ENCODE measurements at regions not wholly inside any gene's neighbourhood (a gene's known extent, or its start where the extent isn't known, plus 50 kb on each side); places are given as distances from the start of the nearest gene placed in this dataset.

DNA sequence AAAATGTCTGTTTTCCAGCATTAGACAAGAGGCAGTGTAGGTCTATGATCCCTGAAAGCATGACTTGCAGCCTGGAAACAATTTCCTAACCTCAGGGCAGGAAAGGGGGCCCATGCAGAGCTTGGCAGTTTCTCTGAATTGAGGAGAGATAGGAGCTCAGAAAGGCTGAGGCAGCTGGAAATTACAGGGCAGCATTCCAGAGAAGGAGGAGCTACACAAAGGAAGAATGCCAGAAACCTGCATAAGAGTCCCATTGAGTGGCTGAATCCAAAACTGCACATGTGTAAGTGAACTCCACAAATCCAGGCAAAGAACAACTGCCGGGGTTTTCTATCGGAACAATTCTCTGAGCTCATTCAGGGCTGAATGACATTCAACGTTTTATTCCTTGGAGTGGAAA is 346.8 kb downstream of the PIK3R1 start:
- Histone ChIP-seq H2AFZ (ENCODE audit: low read depth, low read length) (no peak overlapping the region), H3K9ac (ENCODE audit: insufficient read depth in 1 of 2, low read depth in 2 of 2, low read length in 2 of 2) (no peak overlapping the region), H3K4me1 (replicated peaks in 1 of 2; ENCODE audit: control insufficient read depth in 2 of 2, insufficient read depth in 2 of 2, low read length in 2 of 2) (no peaks in the 10 kb centered on the region), H3K9me3 (replicated peaks; ENCODE audit: control insufficient read depth, insufficient read depth, low read depth, low read length) (no peaks in the 10 kb centered on the region), H4K20me1 (replicated peaks; ENCODE audit: control insufficient read depth, insufficient read depth, low read length) (no peaks in the 10 kb centered on the region), H3K4me2 (ENCODE audit: insufficient read depth, low read length) (no peak overlapping the region), H3K27me3 (ENCODE audit: control insufficient read depth in 2 of 2, insufficient read depth in 2 of 2, low read length in 2 of 2) (no peaks in the 10 kb centered on the region), H3K4me3 (no peak overlapping the region), H3K9me1 (ENCODE audit: control insufficient read depth, insufficient read depth, low read length) (no peaks in the 10 kb centered on the region), H3K36me3 (ENCODE audit: control insufficient read depth, insufficient read depth, low read length) (no peaks in the 10 kb centered on the region), H3K79me2 (ENCODE audit: control insufficient read depth, insufficient read depth, low read length) (no peaks in the 10 kb centered on the region), H3K27ac (ENCODE audit: extremely low read depth, low read depth, low read length) (no peak overlapping the region)
- no peak for DNase-seq (ENCODE audit: extremely low read depth in 1 of 4, low spot score in 3 of 4)
- no peak for ATAC-seq
- POLR2A ChIA-PET = interaction anchor here (0.5 to 1.0 kb wide), 2 partner anchors 13 to 263 kb away, joined by 3 read pairs; no protein-coding TSS in a partner anchor
- CTCF ChIA-PET (ENCODE audit: low intra/inter-chr PET ratio) = no interaction called here
- intact Hi-C loops (cut with micrococcal nuclease) (no loop called here), in situ Hi-C loops (cut with MboI) (no loop called here)
- no peak for FAIRE-seq
- TF ChIP-seq ZNF830 (CRISPR knock-in tag; IDR thresholded peaks at IDR 0.05) (no peak), BMI1 (IDR thresholded peaks at IDR 0.05; ENCODE audit: low read length) (no peak), DMBX1 (CRISPR knock-in tag; IDR thresholded peaks at IDR 0.05; ENCODE audit: borderline replicate concordance) (no peak)
- whole genome bisulfite sequencing (ENCODE audit: insufficient coverage, low coverage, missing lambda C conversion rate) = 25% methylated on average over 3 of the region's 3 CpGs
- no TSS peak for BruUV-seq (replicated peaks)

DNA sequence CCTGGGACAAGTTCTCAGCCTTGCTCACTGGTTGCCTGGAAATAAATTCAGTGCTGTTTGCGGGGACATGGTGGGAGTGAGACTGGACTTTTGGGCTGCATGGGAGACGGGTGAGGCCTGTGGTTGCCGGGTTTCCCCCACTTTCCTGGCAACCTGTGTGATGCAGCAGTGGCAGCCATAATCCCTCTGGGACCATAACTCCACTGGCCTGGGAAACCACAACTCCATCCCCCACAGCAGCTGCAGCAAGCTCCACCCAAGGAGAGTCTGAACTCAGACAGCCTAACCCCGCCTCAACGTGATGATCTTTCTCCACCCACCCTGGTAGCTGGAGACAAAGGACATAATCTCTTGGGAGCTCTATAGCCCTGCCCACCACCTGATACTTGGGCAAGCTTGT is 349.9 kb downstream of the PIK3R1 start:
- no peak overlapping the region for H2AFZ ChIP-seq (ENCODE audit: low read depth, low read length)
- no peaks in the 10 kb centered on the region for H3K9me1 ChIP-seq (ENCODE audit: control insufficient read depth, insufficient read depth, low read length)
- TF ChIP-seq, protein P1, sequence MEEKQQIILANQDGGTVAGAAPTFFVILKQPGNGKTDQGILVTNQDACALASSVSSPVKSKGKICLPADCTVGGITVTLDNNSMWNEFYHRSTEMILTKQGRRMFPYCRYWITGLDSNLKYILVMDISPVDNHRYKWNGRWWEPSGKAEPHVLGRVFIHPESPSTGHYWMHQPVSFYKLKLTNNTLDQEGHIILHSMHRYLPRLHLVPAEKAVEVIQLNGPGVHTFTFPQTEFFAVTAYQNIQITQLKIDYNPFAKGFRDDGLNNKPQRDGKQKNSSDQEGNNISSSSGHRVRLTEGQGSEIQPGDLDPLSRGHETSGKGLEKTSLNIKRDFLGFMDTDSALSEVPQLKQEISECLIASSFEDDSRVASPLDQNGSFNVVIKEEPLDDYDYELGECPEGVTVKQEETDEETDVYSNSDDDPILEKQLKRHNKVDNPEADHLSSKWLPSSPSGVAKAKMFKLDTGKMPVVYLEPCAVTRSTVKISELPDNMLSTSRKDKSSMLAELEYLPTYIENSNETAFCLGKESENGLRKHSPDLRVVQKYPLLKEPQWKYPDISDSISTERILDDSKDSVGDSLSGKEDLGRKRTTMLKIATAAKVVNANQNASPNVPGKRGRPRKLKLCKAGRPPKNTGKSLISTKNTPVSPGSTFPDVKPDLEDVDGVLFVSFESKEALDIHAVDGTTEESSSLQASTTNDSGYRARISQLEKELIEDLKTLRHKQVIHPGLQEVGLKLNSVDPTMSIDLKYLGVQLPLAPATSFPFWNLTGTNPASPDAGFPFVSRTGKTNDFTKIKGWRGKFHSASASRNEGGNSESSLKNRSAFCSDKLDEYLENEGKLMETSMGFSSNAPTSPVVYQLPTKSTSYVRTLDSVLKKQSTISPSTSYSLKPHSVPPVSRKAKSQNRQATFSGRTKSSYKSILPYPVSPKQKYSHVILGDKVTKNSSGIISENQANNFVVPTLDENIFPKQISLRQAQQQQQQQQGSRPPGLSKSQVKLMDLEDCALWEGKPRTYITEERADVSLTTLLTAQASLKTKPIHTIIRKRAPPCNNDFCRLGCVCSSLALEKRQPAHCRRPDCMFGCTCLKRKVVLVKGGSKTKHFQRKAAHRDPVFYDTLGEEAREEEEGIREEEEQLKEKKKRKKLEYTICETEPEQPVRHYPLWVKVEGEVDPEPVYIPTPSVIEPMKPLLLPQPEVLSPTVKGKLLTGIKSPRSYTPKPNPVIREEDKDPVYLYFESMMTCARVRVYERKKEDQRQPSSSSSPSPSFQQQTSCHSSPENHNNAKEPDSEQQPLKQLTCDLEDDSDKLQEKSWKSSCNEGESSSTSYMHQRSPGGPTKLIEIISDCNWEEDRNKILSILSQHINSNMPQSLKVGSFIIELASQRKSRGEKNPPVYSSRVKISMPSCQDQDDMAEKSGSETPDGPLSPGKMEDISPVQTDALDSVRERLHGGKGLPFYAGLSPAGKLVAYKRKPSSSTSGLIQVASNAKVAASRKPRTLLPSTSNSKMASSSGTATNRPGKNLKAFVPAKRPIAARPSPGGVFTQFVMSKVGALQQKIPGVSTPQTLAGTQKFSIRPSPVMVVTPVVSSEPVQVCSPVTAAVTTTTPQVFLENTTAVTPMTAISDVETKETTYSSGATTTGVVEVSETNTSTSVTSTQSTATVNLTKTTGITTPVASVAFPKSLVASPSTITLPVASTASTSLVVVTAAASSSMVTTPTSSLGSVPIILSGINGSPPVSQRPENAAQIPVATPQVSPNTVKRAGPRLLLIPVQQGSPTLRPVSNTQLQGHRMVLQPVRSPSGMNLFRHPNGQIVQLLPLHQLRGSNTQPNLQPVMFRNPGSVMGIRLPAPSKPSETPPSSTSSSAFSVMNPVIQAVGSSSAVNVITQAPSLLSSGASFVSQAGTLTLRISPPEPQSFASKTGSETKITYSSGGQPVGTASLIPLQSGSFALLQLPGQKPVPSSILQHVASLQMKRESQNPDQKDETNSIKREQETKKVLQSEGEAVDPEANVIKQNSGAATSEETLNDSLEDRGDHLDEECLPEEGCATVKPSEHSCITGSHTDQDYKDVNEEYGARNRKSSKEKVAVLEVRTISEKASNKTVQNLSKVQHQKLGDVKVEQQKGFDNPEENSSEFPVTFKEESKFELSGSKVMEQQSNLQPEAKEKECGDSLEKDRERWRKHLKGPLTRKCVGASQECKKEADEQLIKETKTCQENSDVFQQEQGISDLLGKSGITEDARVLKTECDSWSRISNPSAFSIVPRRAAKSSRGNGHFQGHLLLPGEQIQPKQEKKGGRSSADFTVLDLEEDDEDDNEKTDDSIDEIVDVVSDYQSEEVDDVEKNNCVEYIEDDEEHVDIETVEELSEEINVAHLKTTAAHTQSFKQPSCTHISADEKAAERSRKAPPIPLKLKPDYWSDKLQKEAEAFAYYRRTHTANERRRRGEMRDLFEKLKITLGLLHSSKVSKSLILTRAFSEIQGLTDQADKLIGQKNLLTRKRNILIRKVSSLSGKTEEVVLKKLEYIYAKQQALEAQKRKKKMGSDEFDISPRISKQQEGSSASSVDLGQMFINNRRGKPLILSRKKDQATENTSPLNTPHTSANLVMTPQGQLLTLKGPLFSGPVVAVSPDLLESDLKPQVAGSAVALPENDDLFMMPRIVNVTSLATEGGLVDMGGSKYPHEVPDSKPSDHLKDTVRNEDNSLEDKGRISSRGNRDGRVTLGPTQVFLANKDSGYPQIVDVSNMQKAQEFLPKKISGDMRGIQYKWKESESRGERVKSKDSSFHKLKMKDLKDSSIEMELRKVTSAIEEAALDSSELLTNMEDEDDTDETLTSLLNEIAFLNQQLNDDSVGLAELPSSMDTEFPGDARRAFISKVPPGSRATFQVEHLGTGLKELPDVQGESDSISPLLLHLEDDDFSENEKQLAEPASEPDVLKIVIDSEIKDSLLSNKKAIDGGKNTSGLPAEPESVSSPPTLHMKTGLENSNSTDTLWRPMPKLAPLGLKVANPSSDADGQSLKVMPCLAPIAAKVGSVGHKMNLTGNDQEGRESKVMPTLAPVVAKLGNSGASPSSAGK (IDR thresholded peaks at IDR 0.05) = no peak
- no peak for TF ChIP-seq NFE2 (IDR thresholded peaks at IDR 0.05; ENCODE audit: low read depth)
- 2% methylated on average over 5 of the region's 5 CpGs for WGBS (ENCODE audit: insufficient coverage, low coverage, missing lambda C conversion rate)
- no peaks in the 10 kb centered on the region for H3K9me3 ChIP-seq (replicated peaks; ENCODE audit: control insufficient read depth, insufficient read depth, low read depth, low read length)
- BruUV-seq (replicated peaks) = no TSS peak
- no peak overlapping the region for H3K9ac ChIP-seq (ENCODE audit: insufficient read depth in 1 of 2, low read depth in 2 of 2, low read length in 2 of 2)
- intact Hi-C loops (cut with micrococcal nuclease) (no loop called here), in situ Hi-C loops (cut with MboI) (no loop called here)
- H4K20me1 ChIP-seq (replicated peaks; ENCODE audit: control insufficient read depth, insufficient read depth, low read length) = no peaks in the 10 kb centered on the region
- no peaks in the 10 kb centered on the region for H3K27me3 ChIP-seq (ENCODE audit: control insufficient read depth in 2 of 2, insufficient read depth in 2 of 2, low read length in 2 of 2)
- H3K4me3 ChIP-seq = no peak overlapping the region
- CTCF ChIA-PET (ENCODE audit: low intra/inter-chr PET ratio) = no interaction called here
- no peak overlapping the region for H3K27ac ChIP-seq (ENCODE audit: extremely low read depth, low read depth, low read length)
- no peaks in the 10 kb centered on the region for H3K36me3 ChIP-seq (ENCODE audit: control insufficient read depth, insufficient read depth, low read length)
- H3K4me2 ChIP-seq (ENCODE audit: insufficient read depth, low read length) = no peak overlapping the region
- FAIRE-seq = no peak
- ATAC-seq = no peak
- DNase-seq (ENCODE audit: extremely low read depth in 1 of 4, low spot score in 3 of 4) = no peak
- no peaks in the 10 kb centered on the region for H3K79me2 ChIP-seq (ENCODE audit: control insufficient read depth, insufficient read depth, low read length)
- POLR2A ChIA-PET = no interaction called here
- no peaks in the 10 kb centered on the region for H3K4me1 ChIP-seq (replicated peaks in 1 of 2; ENCODE audit: control insufficient read depth in 2 of 2, insufficient read depth in 2 of 2, low read length in 2 of 2)

Measured in K562 (cell line).